ENCODE measurements at regions not wholly inside any gene's neighbourhood (a gene's known extent, or its start where the extent isn't known, plus 50 kb on each side); places are given as distances from the start of the nearest gene placed in this dataset.

GRCh38 chr1:4880626-4881025 is 226.2 kb downstream of the AJAP1 start:
- ATAC-seq (no peak), DNase-seq (no peak)
- ChIA-PET POLR2A (no interaction called here), CTCF (no interaction called here)
- Mint-ChIP-seq H3K4me1 (ENCODE audit: low read depth) (no peaks in the 10 kb centered on the region), H3K27me3 (peaks cover 3% of the 10 kb centered on the region), H3K36me3 (ENCODE audit: low read depth) (no peaks in the 10 kb centered on the region), H3K9me3 (no peaks in the 10 kb centered on the region), H3K4me3 (no peak overlapping the region), H3K27ac (no peak overlapping the region)
- intact Hi-C loops (cut with micrococcal nuclease), result no loop called here
- TF ChIP-seq, protein P1, sequence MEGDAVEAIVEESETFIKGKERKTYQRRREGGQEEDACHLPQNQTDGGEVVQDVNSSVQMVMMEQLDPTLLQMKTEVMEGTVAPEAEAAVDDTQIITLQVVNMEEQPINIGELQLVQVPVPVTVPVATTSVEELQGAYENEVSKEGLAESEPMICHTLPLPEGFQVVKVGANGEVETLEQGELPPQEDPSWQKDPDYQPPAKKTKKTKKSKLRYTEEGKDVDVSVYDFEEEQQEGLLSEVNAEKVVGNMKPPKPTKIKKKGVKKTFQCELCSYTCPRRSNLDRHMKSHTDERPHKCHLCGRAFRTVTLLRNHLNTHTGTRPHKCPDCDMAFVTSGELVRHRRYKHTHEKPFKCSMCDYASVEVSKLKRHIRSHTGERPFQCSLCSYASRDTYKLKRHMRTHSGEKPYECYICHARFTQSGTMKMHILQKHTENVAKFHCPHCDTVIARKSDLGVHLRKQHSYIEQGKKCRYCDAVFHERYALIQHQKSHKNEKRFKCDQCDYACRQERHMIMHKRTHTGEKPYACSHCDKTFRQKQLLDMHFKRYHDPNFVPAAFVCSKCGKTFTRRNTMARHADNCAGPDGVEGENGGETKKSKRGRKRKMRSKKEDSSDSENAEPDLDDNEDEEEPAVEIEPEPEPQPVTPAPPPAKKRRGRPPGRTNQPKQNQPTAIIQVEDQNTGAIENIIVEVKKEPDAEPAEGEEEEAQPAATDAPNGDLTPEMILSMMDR (IDR thresholded peaks at IDR 0.05), result no peak

GRCh38 chr1:4877426-4877825 is 223.0 kb downstream of the AJAP1 start:
- peaks cover 3% of the 10 kb centered on the region for H3K27me3 Mint-ChIP-seq
- no peak overlapping the region for H3K27ac Mint-ChIP-seq
- intact Hi-C loops (cut with micrococcal nuclease), result no loop called here
- no peak for DNase-seq
- H3K9me3 Mint-ChIP-seq, result no peaks in the 10 kb centered on the region
- H3K36me3 Mint-ChIP-seq (ENCODE audit: low read depth), result no peaks in the 10 kb centered on the region
- no peak overlapping the region for H3K4me3 Mint-ChIP-seq
- TF ChIP-seq, protein P1 (IDR thresholded peaks at IDR 0.05), result no peak
- ATAC-seq, result no peak
- H3K4me1 Mint-ChIP-seq (ENCODE audit: low read depth), result no peaks in the 10 kb centered on the region
- CTCF ChIA-PET, result no interaction called here
- POLR2A ChIA-PET, result no interaction called here

DNA sequence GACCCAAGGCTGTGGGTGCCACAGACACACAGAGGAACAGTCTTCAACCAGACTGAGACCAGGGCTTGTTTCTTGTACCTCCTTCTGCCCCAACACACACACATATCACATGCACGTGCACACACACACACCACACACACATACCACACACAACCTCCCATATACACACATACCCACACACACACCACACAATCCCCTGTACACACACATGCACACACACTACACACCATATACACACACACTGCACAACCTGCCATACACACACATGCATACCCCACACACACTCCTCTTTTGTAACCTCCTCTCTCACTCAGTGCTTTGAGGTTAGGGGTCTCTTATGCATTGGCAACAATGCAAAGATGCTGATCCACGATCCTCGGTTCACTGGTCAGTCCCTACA is 217.0 kb downstream of the AJAP1 start:
- no peaks in the 10 kb centered on the region for H3K9me3 Mint-ChIP-seq
- H3K4me3 Mint-ChIP-seq, result no peak overlapping the region
- H3K4me1 Mint-ChIP-seq (ENCODE audit: low read depth), result no peaks in the 10 kb centered on the region
- TF ChIP-seq, protein P1 (IDR thresholded peaks at IDR 0.05), result no peak
- intact Hi-C loops (cut with micrococcal nuclease), result no loop called here
- POLR2A ChIA-PET, result no interaction called here
- H3K27ac Mint-ChIP-seq, result no peak overlapping the region
- ATAC-seq (no peak), DNase-seq (no peak)
- CTCF ChIA-PET, result no interaction called here
- H3K27me3 Mint-ChIP-seq, result peaks cover 4% of the 10 kb centered on the region
- no peaks in the 10 kb centered on the region for H3K36me3 Mint-ChIP-seq (ENCODE audit: low read depth)

GRCh38 chr1:4868521-4868920 is 214.1 kb downstream of the AJAP1 start:
- POLR2A ChIA-PET, result no interaction called here
- Mint-ChIP-seq H3K4me1 (ENCODE audit: low read depth) (no peaks in the 10 kb centered on the region), H3K4me3 (no peak overlapping the region), H3K27me3 (peaks cover 8% of the 10 kb centered on the region), H3K36me3 (ENCODE audit: low read depth) (no peaks in the 10 kb centered on the region), H3K9me3 (no peaks in the 10 kb centered on the region), H3K27ac (no peak overlapping the region)
- CTCF ChIA-PET, result no interaction called here
- ATAC-seq, result no peak
- intact Hi-C loops (cut with micrococcal nuclease), result no loop called here
- DNase-seq, result no peak
- TF ChIP-seq, protein P1 (IDR thresholded peaks at IDR 0.05), result no peak

GRCh38 chr1:4856396-4856795 is 202.0 kb downstream of the AJAP1 start:
- TF ChIP-seq, protein P1 (IDR thresholded peaks at IDR 0.05), result no peak
- Mint-ChIP-seq H3K4me1 (ENCODE audit: low read depth) (no peaks in the 10 kb centered on the region), H3K4me3 (no peak overlapping the region), H3K27ac (no peak overlapping the region), H3K27me3 (no peaks in the 10 kb centered on the region), H3K9me3 (peaks cover 3% of the 10 kb centered on the region), H3K36me3 (ENCODE audit: low read depth) (no peaks in the 10 kb centered on the region)
- CTCF ChIA-PET, result no interaction called here
- ATAC-seq (no peak), DNase-seq (no peak)
- POLR2A ChIA-PET, result no interaction called here
- intact Hi-C loops (cut with micrococcal nuclease), result no loop called here

All from activated CD8-positive, alpha-beta T cell treated with anti-CD3 and anti-CD28 coated beads for 36 hours (primary cell).